NCI-H1417 (cell line): ENCODE measurements at regions not wholly inside any gene's neighbourhood (a gene's known extent, or its start where the extent isn't known, plus 50 kb on each side); places are given as distances from the start of the nearest gene placed in this dataset.

Experiments used
- DNase-seq, 3 experiments: peaks; one replicate each; lab custom pipeline; 2025; lab: John Stamatoyannopoulos, UW

GRCh38 chr1:37274938-37275631 is 199.3 kb upstream of the ZC3H12A start:
- DNase-seq, result peak in 2 of 3 experiments; percentile 72 to 80

- no peak for DNase-seq
Observed at GRCh38 chr1:37277366-37277765, 197.0 kb upstream of the ZC3H12A start.

- peak in 1 of 3 experiments; percentile 5 for DNase-seq
Observed at GRCh38 chr1:37281354-37281753, 193.0 kb upstream of the ZC3H12A start.

GRCh38 chr1:37282764-37283163 is 191.6 kb upstream of the ZC3H12A start:
- DNase-seq, result peak in 2 of 3 experiments; percentile 29 to 57

- no peak for DNase-seq
Observed at GRCh38 chr1:37284053-37284452, 190.3 kb upstream of the ZC3H12A start.

- no peak for DNase-seq
Observed at GRCh38 chr1:37286881-37287280, 187.5 kb upstream of the ZC3H12A start.

GRCh38 chr1:37288900-37289299 is 185.5 kb upstream of the ZC3H12A start:
- no peak for DNase-seq

- DNase-seq, result peak in 2 of 3 experiments; percentile 38 to 75
Observed at GRCh38 chr1:37290718-37291117, 183.7 kb upstream of the ZC3H12A start.

GRCh38 chr1:37292789-37293188 is 181.6 kb upstream of the ZC3H12A start:
- no peak for DNase-seq

GRCh38 chr1:37294096-37294495 is 180.3 kb upstream of the ZC3H12A start:
- DNase-seq, result no peak

- DNase-seq, result peak in 1 of 3 experiments; percentile 9
Observed at GRCh38 chr1:37294529-37294928, 179.9 kb upstream of the ZC3H12A start.

- no peak for DNase-seq
Observed at GRCh38 chr1:37298769-37299168, 175.6 kb upstream of the ZC3H12A start.

GRCh38 chr1:37299216-37299615 is 175.2 kb upstream of the ZC3H12A start:
- no peak for DNase-seq

- DNase-seq, result peak in 1 of 3 experiments; percentile 23
Observed at GRCh38 chr1:37303884-37304574, 170.4 kb upstream of the ZC3H12A start.

- DNase-seq, result no peak
Observed at GRCh38 chr1:37305108-37305507, 169.3 kb upstream of the ZC3H12A start.

GRCh38 chr1:37305841-37306240 is 168.5 kb upstream of the ZC3H12A start:
- DNase-seq, result peak in 2 of 3 experiments; percentile 11 to 53

GRCh38 chr1:37306461-37306860 is 167.9 kb upstream of the ZC3H12A start:
- DNase-seq, result no peak

- DNase-seq, result no peak
Observed at GRCh38 chr1:37306871-37307270, 167.5 kb upstream of the ZC3H12A start.

GRCh38 chr1:37308031-37308960 is 166.1 kb upstream of the ZC3H12A start:
- DNase-seq, result no peak

- no peak for DNase-seq
Observed at GRCh38 chr1:37309574-37309973, 164.8 kb upstream of the ZC3H12A start.

GRCh38 chr1:37310064-37310463 is 164.3 kb upstream of the ZC3H12A start:
- DNase-seq, result no peak

GRCh38 chr1:37315371-37315846 is 159.0 kb upstream of the ZC3H12A start:
- DNase-seq, result peak; percentile 9 to 83 (median 68)
